WTC11 (cell line): ENCODE measurements at regions not wholly inside any gene's neighbourhood (a gene's known extent, or its start where the extent isn't known, plus 50 kb on each side); places are given as distances from the start of the nearest gene placed in this dataset.

Source experiments
- ATAC-seq: fragments of 200-7000 bp; cut with Tn5 transposase; 2 replicates; pipeline ENCODE4 v1.10.0; 2021; ENCODE audit warnings: mild to moderate bottlenecking, moderate library complexity
- CTCF ChIA-PET: fragments of 300-600 bp; sonication (Branson Sonifier 250); formaldehyde crosslinking; loops from one replicate; lab custom pipeline; 2021; ENCODE audit warnings: antibody characterized with exemption; lab: Charles Lee
- POLR2A ChIA-PET: fragments of 350-600 bp; sonication (Branson Sonifier 250); formaldehyde crosslinking; loops from one replicate; lab custom pipeline; 2021; ENCODE audit warnings: antibody characterized with exemption; lab: Charles Lee
- DNase-seq: peaks from one replicate; pipeline ENCODE4 v3.0.0; 2021; ENCODE audit warnings: low spot score
- H3K27ac Mint-ChIP-seq: 2 replicates; pipeline ENCODE4 v1.8.0; 2021; ENCODE audit warnings: mixed read lengths
- H3K27me3 Mint-ChIP-seq: 2 replicates; pipeline ENCODE4 v1.8.0; 2021; ENCODE audit warnings: low read depth, mild to moderate bottlenecking, moderate library complexity, mixed read lengths
- H3K36me3 Mint-ChIP-seq: 2 replicates; pipeline ENCODE4 v1.8.0; 2021; ENCODE audit warnings: mixed read lengths
- H3K4me1 Mint-ChIP-seq: 2 replicates; pipeline ENCODE4 v1.8.0; 2022; ENCODE audit warnings: mixed read lengths
- H3K4me3 Mint-ChIP-seq: 2 replicates; pipeline ENCODE4 v1.8.0; 2021; ENCODE audit warnings: mild to moderate bottlenecking, moderate library complexity, mixed read lengths
- H3K9me3 Mint-ChIP-seq: 2 replicates; pipeline ENCODE4 v1.8.0; 2021; ENCODE audit warnings: mixed read lengths
- ARID4B ChIP-seq: sonication (generic); formaldehyde crosslinking; IDR thresholded peaks from 2 replicates; pipeline ENCODE4 v1.8.0; 2023; ENCODE audit warnings: missing genetic modification reagents, mild to moderate bottlenecking, borderline replicate concordance
- CREB1 ChIP-seq: sonication (generic); formaldehyde crosslinking; IDR thresholded peaks from 2 replicates; pipeline ENCODE4 v1.8.0; 2023; ENCODE audit warnings: mild to moderate bottlenecking, missing genetic modification reagents
- ESRRA ChIP-seq: sonication (generic); formaldehyde crosslinking; IDR thresholded peaks from 2 replicates; pipeline ENCODE4 v1.8.1; 2022; ENCODE audit warnings: mild to moderate bottlenecking, missing genetic modification reagents, borderline replicate concordance
- JAZF1 ChIP-seq: fragments of 250-450 bp; sonication (Bioruptor Pico); IDR thresholded peaks from 2 replicates; pipeline ENCODE4 v1.9.0; 2021; ENCODE audit warnings: moderate library complexity, mild to moderate bottlenecking, inconsistent platforms
- NFE2L1 ChIP-seq: sonication (generic); formaldehyde crosslinking; IDR thresholded peaks from 2 replicates; pipeline ENCODE4 v1.8.1; 2023; ENCODE audit warnings: missing genetic modification reagents
- PRRX2 ChIP-seq: fragments of 250-450 bp; sonication (Bioruptor Pico); IDR thresholded peaks from 2 replicates; pipeline ENCODE4 v1.8.0; 2021; ENCODE audit warnings: mild to moderate bottlenecking
- RORB ChIP-seq: fragments of 250-450 bp; sonication (Bioruptor Pico); IDR thresholded peaks from 2 replicates; pipeline ENCODE4 v1.9.0; 2021; ENCODE audit warnings: mild to moderate bottlenecking
- SMAD3 ChIP-seq: sonication (generic); formaldehyde crosslinking; IDR thresholded peaks from 2 replicates; pipeline ENCODE4 v1.8.0; 2022; ENCODE audit warnings: missing genetic modification reagents, mild to moderate bottlenecking, borderline replicate concordance
- SP1 ChIP-seq: sonication (generic); formaldehyde crosslinking; conservative IDR thresholded peaks from 2 replicates; pipeline ENCODE4 v1.8.1; 2022; ENCODE audit warnings: missing genetic modification reagents
- TP53 ChIP-seq: sonication (generic); formaldehyde crosslinking; IDR thresholded peaks from 2 replicates; pipeline ENCODE4 v1.8.1; 2023; ENCODE audit warnings: mild to moderate bottlenecking, missing genetic modification reagents
- ZNF121 ChIP-seq: sonication (generic); formaldehyde crosslinking; IDR thresholded peaks from 2 replicates; pipeline ENCODE4 v1.8.0; 2023; ENCODE audit warnings: missing genetic modification reagents
- ZNF219 ChIP-seq: sonication (generic); formaldehyde crosslinking; IDR thresholded peaks from 2 replicates; pipeline ENCODE4 v1.8.0; 2023; ENCODE audit warnings: missing genetic modification reagents, mild to moderate bottlenecking, borderline replicate concordance
- ZNF317 ChIP-seq: sonication (generic); formaldehyde crosslinking; IDR thresholded peaks from 2 replicates; pipeline ENCODE4 v1.8.1; 2023; ENCODE audit warnings: low read depth, mild to moderate bottlenecking, moderate library complexity, missing genetic modification reagents, borderline replicate concordance
- TF ChIP-seq, protein P1 (sequence below): fragments of 250-450 bp; sonication (Bioruptor Pico); IDR thresholded peaks from 2 replicates; pipeline ENCODE4 v1.8.0; 2021; ENCODE audit warnings: mild to moderate bottlenecking
- TF ChIP-seq, protein P2 (sequence below): fragments of 250-450 bp; sonication (Bioruptor Pico); IDR thresholded peaks from 2 replicates; pipeline ENCODE4 v1.9.0; 2021; ENCODE audit warnings: mild to moderate bottlenecking, borderline replicate concordance
- TF ChIP-seq, protein P3 (sequence below): sonication (generic); formaldehyde crosslinking; IDR thresholded peaks from 2 replicates; pipeline ENCODE4 v1.8.1; 2023; ENCODE audit warnings: mild to moderate bottlenecking, missing genetic modification reagents, borderline replicate concordance
- TF ChIP-seq, protein P4 (sequence below): sonication (generic); formaldehyde crosslinking; IDR thresholded peaks from 2 replicates; pipeline ENCODE4 v1.8.0; 2022; ENCODE audit warnings: mild to moderate bottlenecking, missing genetic modification reagents
- TF ChIP-seq, protein P5 (sequence below): sonication (generic); formaldehyde crosslinking; IDR thresholded peaks from 2 replicates; pipeline ENCODE4 v1.8.0; 2023; ENCODE audit warnings: mild to moderate bottlenecking, missing genetic modification reagents

DNA sequence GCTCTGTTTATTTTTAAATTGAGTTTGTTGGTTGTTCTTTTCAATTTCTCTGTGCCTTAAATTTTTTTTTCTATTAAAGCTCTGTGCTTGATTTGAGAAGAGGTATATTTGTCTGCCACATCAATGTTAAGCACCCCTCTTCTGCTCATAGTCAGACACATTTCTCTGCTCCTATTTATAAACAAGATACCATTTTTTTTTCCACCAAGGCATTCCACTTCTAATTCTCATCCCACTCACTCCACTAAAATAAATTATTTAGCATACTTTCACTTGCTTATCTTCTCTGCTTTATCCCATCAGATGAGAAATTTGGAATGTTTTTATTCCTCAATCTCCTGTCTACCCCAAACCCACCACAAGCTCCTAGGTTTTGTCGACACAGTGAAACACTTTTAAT is 127.0 kb upstream of the PDE5A start:
- ChIA-PET CTCF (no interaction called here), POLR2A (no interaction called here)
- no peaks in the 10 kb centered on the region for H3K27me3 Mint-ChIP-seq
- ATAC-seq (no peak), DNase-seq (no peak)
- H3K4me3 Mint-ChIP-seq: no peak overlapping the region
- no peak overlapping the region for H3K27ac Mint-ChIP-seq
- no peaks in the 10 kb centered on the region for H3K9me3 Mint-ChIP-seq
- no peaks in the 10 kb centered on the region for H3K4me1 Mint-ChIP-seq
- no peaks in the 10 kb centered on the region for H3K36me3 Mint-ChIP-seq
- TF ChIP-seq, protein P1, sequence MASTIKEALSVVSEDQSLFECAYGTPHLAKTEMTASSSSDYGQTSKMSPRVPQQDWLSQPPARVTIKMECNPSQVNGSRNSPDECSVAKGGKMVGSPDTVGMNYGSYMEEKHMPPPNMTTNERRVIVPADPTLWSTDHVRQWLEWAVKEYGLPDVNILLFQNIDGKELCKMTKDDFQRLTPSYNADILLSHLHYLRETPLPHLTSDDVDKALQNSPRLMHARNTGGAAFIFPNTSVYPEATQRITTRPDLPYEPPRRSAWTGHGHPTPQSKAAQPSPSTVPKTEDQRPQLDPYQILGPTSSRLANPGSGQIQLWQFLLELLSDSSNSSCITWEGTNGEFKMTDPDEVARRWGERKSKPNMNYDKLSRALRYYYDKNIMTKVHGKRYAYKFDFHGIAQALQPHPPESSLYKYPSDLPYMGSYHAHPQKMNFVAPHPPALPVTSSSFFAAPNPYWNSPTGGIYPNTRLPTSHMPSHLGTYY: no peak
- TF ChIP-seq JAZF1 (CRISPR knock-in tag) (no peak), NFE2L1 (CRISPR knock-in tag) (no peak), CREB1 (CRISPR knock-in tag) (no peak), ZNF219 (CRISPR knock-in tag) (no peak), ZNF121 (no peak), ARID4B (CRISPR knock-in tag) (no peak), ESRRA (CRISPR knock-in tag) (no peak), RORB (CRISPR knock-in tag) (no peak), TP53 (no peak), ZNF317 (CRISPR knock-in tag) (no peak), SP1 (CRISPR knock-in tag) (no peak), SMAD3 (no peak), PRRX2 (CRISPR knock-in tag) (no peak)
- TF ChIP-seq, protein P2, sequence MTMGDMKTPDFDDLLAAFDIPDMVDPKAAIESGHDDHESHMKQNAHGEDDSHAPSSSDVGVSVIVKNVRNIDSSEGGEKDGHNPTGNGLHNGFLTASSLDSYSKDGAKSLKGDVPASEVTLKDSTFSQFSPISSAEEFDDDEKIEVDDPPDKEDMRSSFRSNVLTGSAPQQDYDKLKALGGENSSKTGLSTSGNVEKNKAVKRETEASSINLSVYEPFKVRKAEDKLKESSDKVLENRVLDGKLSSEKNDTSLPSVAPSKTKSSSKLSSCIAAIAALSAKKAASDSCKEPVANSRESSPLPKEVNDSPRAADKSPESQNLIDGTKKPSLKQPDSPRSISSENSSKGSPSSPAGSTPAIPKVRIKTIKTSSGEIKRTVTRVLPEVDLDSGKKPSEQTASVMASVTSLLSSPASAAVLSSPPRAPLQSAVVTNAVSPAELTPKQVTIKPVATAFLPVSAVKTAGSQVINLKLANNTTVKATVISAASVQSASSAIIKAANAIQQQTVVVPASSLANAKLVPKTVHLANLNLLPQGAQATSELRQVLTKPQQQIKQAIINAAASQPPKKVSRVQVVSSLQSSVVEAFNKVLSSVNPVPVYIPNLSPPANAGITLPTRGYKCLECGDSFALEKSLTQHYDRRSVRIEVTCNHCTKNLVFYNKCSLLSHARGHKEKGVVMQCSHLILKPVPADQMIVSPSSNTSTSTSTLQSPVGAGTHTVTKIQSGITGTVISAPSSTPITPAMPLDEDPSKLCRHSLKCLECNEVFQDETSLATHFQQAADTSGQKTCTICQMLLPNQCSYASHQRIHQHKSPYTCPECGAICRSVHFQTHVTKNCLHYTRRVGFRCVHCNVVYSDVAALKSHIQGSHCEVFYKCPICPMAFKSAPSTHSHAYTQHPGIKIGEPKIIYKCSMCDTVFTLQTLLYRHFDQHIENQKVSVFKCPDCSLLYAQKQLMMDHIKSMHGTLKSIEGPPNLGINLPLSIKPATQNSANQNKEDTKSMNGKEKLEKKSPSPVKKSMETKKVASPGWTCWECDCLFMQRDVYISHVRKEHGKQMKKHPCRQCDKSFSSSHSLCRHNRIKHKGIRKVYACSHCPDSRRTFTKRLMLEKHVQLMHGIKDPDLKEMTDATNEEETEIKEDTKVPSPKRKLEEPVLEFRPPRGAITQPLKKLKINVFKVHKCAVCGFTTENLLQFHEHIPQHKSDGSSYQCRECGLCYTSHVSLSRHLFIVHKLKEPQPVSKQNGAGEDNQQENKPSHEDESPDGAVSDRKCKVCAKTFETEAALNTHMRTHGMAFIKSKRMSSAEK (CRISPR knock-in tag): no peak
- TF ChIP-seq, protein P3, sequence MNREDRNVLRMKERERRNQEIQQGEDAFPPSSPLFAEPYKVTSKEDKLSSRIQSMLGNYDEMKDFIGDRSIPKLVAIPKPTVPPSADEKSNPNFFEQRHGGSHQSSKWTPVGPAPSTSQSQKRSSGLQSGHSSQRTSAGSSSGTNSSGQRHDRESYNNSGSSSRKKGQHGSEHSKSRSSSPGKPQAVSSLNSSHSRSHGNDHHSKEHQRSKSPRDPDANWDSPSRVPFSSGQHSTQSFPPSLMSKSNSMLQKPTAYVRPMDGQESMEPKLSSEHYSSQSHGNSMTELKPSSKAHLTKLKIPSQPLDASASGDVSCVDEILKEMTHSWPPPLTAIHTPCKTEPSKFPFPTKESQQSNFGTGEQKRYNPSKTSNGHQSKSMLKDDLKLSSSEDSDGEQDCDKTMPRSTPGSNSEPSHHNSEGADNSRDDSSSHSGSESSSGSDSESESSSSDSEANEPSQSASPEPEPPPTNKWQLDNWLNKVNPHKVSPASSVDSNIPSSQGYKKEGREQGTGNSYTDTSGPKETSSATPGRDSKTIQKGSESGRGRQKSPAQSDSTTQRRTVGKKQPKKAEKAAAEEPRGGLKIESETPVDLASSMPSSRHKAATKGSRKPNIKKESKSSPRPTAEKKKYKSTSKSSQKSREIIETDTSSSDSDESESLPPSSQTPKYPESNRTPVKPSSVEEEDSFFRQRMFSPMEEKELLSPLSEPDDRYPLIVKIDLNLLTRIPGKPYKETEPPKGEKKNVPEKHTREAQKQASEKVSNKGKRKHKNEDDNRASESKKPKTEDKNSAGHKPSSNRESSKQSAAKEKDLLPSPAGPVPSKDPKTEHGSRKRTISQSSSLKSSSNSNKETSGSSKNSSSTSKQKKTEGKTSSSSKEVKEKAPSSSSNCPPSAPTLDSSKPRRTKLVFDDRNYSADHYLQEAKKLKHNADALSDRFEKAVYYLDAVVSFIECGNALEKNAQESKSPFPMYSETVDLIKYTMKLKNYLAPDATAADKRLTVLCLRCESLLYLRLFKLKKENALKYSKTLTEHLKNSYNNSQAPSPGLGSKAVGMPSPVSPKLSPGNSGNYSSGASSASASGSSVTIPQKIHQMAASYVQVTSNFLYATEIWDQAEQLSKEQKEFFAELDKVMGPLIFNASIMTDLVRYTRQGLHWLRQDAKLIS (CRISPR knock-in tag): no peak
- TF ChIP-seq, protein P4, sequence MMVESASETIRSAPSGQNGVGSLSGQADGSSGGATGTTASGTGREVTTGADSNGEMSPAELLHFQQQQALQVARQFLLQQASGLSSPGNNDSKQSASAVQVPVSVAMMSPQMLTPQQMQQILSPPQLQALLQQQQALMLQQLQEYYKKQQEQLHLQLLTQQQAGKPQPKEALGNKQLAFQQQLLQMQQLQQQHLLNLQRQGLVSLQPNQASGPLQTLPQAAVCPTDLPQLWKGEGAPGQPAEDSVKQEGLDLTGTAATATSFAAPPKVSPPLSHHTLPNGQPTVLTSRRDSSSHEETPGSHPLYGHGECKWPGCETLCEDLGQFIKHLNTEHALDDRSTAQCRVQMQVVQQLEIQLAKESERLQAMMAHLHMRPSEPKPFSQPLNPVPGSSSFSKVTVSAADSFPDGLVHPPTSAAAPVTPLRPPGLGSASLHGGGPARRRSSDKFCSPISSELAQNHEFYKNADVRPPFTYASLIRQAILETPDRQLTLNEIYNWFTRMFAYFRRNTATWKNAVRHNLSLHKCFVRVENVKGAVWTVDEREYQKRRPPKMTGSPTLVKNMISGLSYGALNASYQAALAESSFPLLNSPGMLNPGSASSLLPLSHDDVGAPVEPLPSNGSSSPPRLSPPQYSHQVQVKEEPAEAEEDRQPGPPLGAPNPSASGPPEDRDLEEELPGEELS (CRISPR knock-in tag): no peak
- TF ChIP-seq, protein P5, sequence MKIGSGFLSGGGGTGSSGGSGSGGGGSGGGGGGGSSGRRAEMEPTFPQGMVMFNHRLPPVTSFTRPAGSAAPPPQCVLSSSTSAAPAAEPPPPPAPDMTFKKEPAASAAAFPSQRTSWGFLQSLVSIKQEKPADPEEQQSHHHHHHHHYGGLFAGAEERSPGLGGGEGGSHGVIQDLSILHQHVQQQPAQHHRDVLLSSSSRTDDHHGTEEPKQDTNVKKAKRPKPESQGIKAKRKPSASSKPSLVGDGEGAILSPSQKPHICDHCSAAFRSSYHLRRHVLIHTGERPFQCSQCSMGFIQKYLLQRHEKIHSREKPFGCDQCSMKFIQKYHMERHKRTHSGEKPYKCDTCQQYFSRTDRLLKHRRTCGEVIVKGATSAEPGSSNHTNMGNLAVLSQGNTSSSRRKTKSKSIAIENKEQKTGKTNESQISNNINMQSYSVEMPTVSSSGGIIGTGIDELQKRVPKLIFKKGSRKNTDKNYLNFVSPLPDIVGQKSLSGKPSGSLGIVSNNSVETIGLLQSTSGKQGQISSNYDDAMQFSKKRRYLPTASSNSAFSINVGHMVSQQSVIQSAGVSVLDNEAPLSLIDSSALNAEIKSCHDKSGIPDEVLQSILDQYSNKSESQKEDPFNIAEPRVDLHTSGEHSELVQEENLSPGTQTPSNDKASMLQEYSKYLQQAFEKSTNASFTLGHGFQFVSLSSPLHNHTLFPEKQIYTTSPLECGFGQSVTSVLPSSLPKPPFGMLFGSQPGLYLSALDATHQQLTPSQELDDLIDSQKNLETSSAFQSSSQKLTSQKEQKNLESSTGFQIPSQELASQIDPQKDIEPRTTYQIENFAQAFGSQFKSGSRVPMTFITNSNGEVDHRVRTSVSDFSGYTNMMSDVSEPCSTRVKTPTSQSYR (CRISPR knock-in tag): no peak
